ENCODE measurements at regions not wholly inside any gene's neighbourhood (a gene's known extent, or its start where the extent isn't known, plus 50 kb on each side); places are given as distances from the start of the nearest gene placed in this dataset.

- H3K27me3 ChIP-seq = peaks cover 49% of the 10 kb centered on the region
- H3K4me3 ChIP-seq (ENCODE audit: low read depth, low read length) = no peak overlapping the region
- H3K36me3 ChIP-seq = no peaks in the 10 kb centered on the region
- TF ChIP-seq CTCF (IDR thresholded peaks at IDR 0.05; ENCODE audit: low read depth, low read length) = no peak
- H3K9me3 ChIP-seq = no peaks in the 10 kb centered on the region
- no peaks in the 10 kb centered on the region for H3K4me1 ChIP-seq
- no peak for DNase-seq
Observed at GRCh38 chr13:111908981-111909380, 158.0 kb upstream of the SOX1 start.

GRCh38 chr13:111909501-111909900 is 157.4 kb upstream of the SOX1 start:
- no peak overlapping the region for H3K4me3 ChIP-seq (ENCODE audit: low read depth, low read length)
- no peak for DNase-seq
- H3K36me3 ChIP-seq = no peaks in the 10 kb centered on the region
- peaks cover 49% of the 10 kb centered on the region for H3K27me3 ChIP-seq
- TF ChIP-seq CTCF (IDR thresholded peaks at IDR 0.05; ENCODE audit: low read depth, low read length) = no peak
- H3K9me3 ChIP-seq = no peaks in the 10 kb centered on the region
- H3K4me1 ChIP-seq = no peaks in the 10 kb centered on the region

- no peak for DNase-seq
- no peak for TF ChIP-seq CTCF (IDR thresholded peaks at IDR 0.05; ENCODE audit: low read depth, low read length)
- H3K9me3 ChIP-seq = no peaks in the 10 kb centered on the region
Observed at GRCh38 chr13:111909971-111910671, 156.8 kb upstream of the SOX1 start.

GRCh38 chr13:111911121-111911720 is 155.7 kb upstream of the SOX1 start:
- H3K9me3 ChIP-seq = no peaks in the 10 kb centered on the region
- H3K36me3 ChIP-seq = no peaks in the 10 kb centered on the region
- TF ChIP-seq CTCF (IDR thresholded peaks at IDR 0.05; ENCODE audit: low read depth, low read length) = no peak
- no peak for DNase-seq
- H3K4me1 ChIP-seq = no peaks in the 10 kb centered on the region
- H3K4me3 ChIP-seq (ENCODE audit: low read depth, low read length) = no peak overlapping the region
- H3K27me3 ChIP-seq = peaks cover 64% of the 10 kb centered on the region

More at GRCh38 chr13:111909971-111910671, 156.8 kb upstream of the SOX1 start:
- no peaks in the 10 kb centered on the region for H3K36me3 ChIP-seq
- H3K27me3 ChIP-seq = peaks cover 53% of the 10 kb centered on the region
- H3K4me3 ChIP-seq (ENCODE audit: low read depth, low read length) = no peak overlapping the region
- H3K4me1 ChIP-seq = no peaks in the 10 kb centered on the region

- H3K9me3 ChIP-seq = no peaks in the 10 kb centered on the region
- TF ChIP-seq CTCF (IDR thresholded peaks at IDR 0.05; ENCODE audit: low read depth, low read length) = no peak
- H3K27me3 ChIP-seq = peaks cover 68% of the 10 kb centered on the region
Observed at GRCh38 chr13:111911754-111912452, 155.0 kb upstream of the SOX1 start.

GRCh38 chr13:111912453-111912866 is 154.5 kb upstream of the SOX1 start:
- TF ChIP-seq CTCF (IDR thresholded peaks at IDR 0.05; ENCODE audit: low read depth, low read length) = no peak
- peaks cover 71% of the 10 kb centered on the region for H3K27me3 ChIP-seq
- H3K36me3 ChIP-seq = no peaks in the 10 kb centered on the region
- H3K4me3 ChIP-seq (ENCODE audit: low read depth, low read length) = no peak overlapping the region
- DNase-seq = no peak
- H3K4me1 ChIP-seq = no peaks in the 10 kb centered on the region
- no peaks in the 10 kb centered on the region for H3K9me3 ChIP-seq

More at GRCh38 chr13:111911754-111912452, 155.0 kb upstream of the SOX1 start:
- no peak for DNase-seq
- Histone ChIP-seq H3K36me3 (no peaks in the 10 kb centered on the region), H3K4me1 (no peaks in the 10 kb centered on the region), H3K4me3 (ENCODE audit: low read depth, low read length) (no peak overlapping the region)

Data from BE2C (cell line).